ENCODE measurements at regions not wholly inside any gene's neighbourhood (a gene's known extent, or its start where the extent isn't known, plus 50 kb on each side); places are given as distances from the start of the nearest gene placed in this dataset.

GRCh38 chr4:126727461-126727860, 905.3 kb upstream of the INTU start:
- no peaks in the 10 kb centered on the region for H3K27me3 ChIP-seq
- no peak for ATAC-seq
- H3K27ac ChIP-seq: no peak overlapping the region
- H3K4me3 ChIP-seq: no peak overlapping the region
- TF ChIP-seq POLR2A (IDR thresholded peaks at IDR 0.05) (no peak), EP300 (IDR thresholded peaks at IDR 0.05) (no peak), POLR2AphosphoS5 (IDR thresholded peaks at IDR 0.05) (no peak)
- TF ChIP-seq, protein P1, sequence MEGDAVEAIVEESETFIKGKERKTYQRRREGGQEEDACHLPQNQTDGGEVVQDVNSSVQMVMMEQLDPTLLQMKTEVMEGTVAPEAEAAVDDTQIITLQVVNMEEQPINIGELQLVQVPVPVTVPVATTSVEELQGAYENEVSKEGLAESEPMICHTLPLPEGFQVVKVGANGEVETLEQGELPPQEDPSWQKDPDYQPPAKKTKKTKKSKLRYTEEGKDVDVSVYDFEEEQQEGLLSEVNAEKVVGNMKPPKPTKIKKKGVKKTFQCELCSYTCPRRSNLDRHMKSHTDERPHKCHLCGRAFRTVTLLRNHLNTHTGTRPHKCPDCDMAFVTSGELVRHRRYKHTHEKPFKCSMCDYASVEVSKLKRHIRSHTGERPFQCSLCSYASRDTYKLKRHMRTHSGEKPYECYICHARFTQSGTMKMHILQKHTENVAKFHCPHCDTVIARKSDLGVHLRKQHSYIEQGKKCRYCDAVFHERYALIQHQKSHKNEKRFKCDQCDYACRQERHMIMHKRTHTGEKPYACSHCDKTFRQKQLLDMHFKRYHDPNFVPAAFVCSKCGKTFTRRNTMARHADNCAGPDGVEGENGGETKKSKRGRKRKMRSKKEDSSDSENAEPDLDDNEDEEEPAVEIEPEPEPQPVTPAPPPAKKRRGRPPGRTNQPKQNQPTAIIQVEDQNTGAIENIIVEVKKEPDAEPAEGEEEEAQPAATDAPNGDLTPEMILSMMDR (IDR thresholded peaks at IDR 0.05): no peak
- 89% methylated on average over 1 of the region's 1 CpG; no CpG with 5 or more reads in 1 of the 2 donors for WGBS, 2 donors (ENCODE audit: low coverage in 1 of 2)
- H3K36me3 ChIP-seq: no peaks in the 10 kb centered on the region
- no peaks in the 10 kb centered on the region for H3K4me1 ChIP-seq
- no peaks in the 10 kb centered on the region for H3K9me3 ChIP-seq

DNA sequence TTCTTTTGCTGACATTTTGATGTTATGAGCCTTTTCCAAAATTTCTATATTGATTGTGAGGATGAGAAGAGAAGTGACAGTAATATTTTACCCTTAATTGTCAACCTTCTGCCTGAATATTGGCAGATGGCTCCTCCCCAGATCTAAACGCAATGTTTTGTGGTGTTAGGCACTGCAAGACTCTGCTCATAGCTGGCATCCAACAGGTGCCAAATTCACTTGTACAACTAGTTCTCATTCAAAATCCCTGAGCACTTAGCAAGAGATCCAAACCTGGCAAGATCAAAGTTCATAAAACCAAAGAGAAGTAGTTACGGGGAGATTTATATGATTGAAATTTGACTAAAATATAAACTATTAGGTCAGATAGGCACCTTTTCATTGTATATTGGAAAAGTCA, 901.7 kb upstream of the INTU start:
- no peaks in the 10 kb centered on the region for H3K27me3 ChIP-seq
- no peaks in the 10 kb centered on the region for H3K36me3 ChIP-seq
- no peak for ATAC-seq
- no peak overlapping the region for H3K27ac ChIP-seq
- no peaks in the 10 kb centered on the region for H3K9me3 ChIP-seq
- TF ChIP-seq POLR2A (IDR thresholded peaks at IDR 0.05): no peak
- TF ChIP-seq, protein P1 (IDR thresholded peaks at IDR 0.05): no peak
- no peak overlapping the region for H3K4me3 ChIP-seq
- no peaks in the 10 kb centered on the region for H3K4me1 ChIP-seq
- 83 to 97% methylated on average over 2 of the region's 2 CpGs for WGBS, 2 donors (ENCODE audit: low coverage in 1 of 2)

GRCh38 chr4:126733301-126733700, 899.5 kb upstream of the INTU start:
- no peak for ATAC-seq
- Histone ChIP-seq H3K27ac (no peak overlapping the region), H3K4me3 (no peak overlapping the region), H3K9me3 (no peaks in the 10 kb centered on the region), H3K27me3 (no peaks in the 10 kb centered on the region), H3K36me3 (no peaks in the 10 kb centered on the region), H3K4me1 (no peaks in the 10 kb centered on the region)
- 63 to 67% methylated on average over 3 of the region's 3 CpGs for WGBS, 2 donors (ENCODE audit: low coverage in 1 of 2)
- TF ChIP-seq EP300 (IDR thresholded peaks at IDR 0.05): no peak
- TF ChIP-seq, protein P1 (IDR thresholded peaks at IDR 0.05): no peak
- no peak for TF ChIP-seq POLR2AphosphoS5 (IDR thresholded peaks at IDR 0.05)
- TF ChIP-seq POLR2A (IDR thresholded peaks at IDR 0.05): no peak

GRCh38 chr4:126734465-126734864, 898.3 kb upstream of the INTU start:
- ATAC-seq: no peak
- H3K9me3 ChIP-seq: no peaks in the 10 kb centered on the region
- no peaks in the 10 kb centered on the region for H3K27me3 ChIP-seq
- H3K4me1 ChIP-seq: no peaks in the 10 kb centered on the region
- 50 to 64% methylated on average over 2 of the region's 2 CpGs for WGBS, 2 donors (ENCODE audit: low coverage in 1 of 2)
- no peak overlapping the region for H3K27ac ChIP-seq
- H3K4me3 ChIP-seq: no peak overlapping the region
- TF ChIP-seq EP300 (IDR thresholded peaks at IDR 0.05) (no peak), POLR2A (IDR thresholded peaks at IDR 0.05) (no peak), POLR2AphosphoS5 (IDR thresholded peaks at IDR 0.05) (no peak)
- TF ChIP-seq, protein P1 (IDR thresholded peaks at IDR 0.05): no peak
- H3K36me3 ChIP-seq: no peaks in the 10 kb centered on the region

GRCh38 chr4:126735294-126736132, 897.2 kb upstream of the INTU start:
- Histone ChIP-seq H3K9me3 (no peaks in the 10 kb centered on the region), H3K27ac (no peak overlapping the region), H3K36me3 (no peaks in the 10 kb centered on the region), H3K4me1 (no peaks in the 10 kb centered on the region), H3K27me3 (no peaks in the 10 kb centered on the region), H3K4me3 (no peak overlapping the region)
- ATAC-seq: no peak
- TF ChIP-seq, protein P1 (IDR thresholded peaks at IDR 0.05): no peak
- TF ChIP-seq POLR2A (IDR thresholded peaks at IDR 0.05) (no peak), POLR2AphosphoS5 (IDR thresholded peaks at IDR 0.05) (no peak), EP300 (IDR thresholded peaks at IDR 0.05) (no peak)
- 81 to 95% methylated on average over 3 of the region's 3 CpGs for WGBS, 2 donors (ENCODE audit: low coverage in 1 of 2)
